Esophagus squamous epithelium (tissue), 4 donors: ENCODE measurements at regions not wholly inside any gene's neighbourhood (a gene's known extent, or its start where the extent isn't known, plus 50 kb on each side); places are given as distances from the start of the nearest gene placed in this dataset.

Experiments
- POLR2A ChIP-seq, 4 donors: fragments of 450-650 bp; IDR thresholded peaks; one replicate each; pipeline ENCODE4 v1.6.1; 2017; ENCODE audit warnings: antibody characterized with exemption in 4 of 4, mild to moderate bottlenecking in 4 of 4, moderate library complexity in 3 of 4
- TF ChIP-seq, protein P1 (sequence below), 6 experiments: fragments of 450-650 bp in 4 of 6; fragments of 200-600 bp in 2 of 6; sonication (generic) in 2 of 6; IDR thresholded peaks; one replicate each; pipeline ENCODE4 v1.5.1; 2016 to 2019; ENCODE audit warnings: antibody characterized with exemption in 6 of 6, mild to moderate bottlenecking in 4 of 6, moderate library complexity in 4 of 6

DNA sequence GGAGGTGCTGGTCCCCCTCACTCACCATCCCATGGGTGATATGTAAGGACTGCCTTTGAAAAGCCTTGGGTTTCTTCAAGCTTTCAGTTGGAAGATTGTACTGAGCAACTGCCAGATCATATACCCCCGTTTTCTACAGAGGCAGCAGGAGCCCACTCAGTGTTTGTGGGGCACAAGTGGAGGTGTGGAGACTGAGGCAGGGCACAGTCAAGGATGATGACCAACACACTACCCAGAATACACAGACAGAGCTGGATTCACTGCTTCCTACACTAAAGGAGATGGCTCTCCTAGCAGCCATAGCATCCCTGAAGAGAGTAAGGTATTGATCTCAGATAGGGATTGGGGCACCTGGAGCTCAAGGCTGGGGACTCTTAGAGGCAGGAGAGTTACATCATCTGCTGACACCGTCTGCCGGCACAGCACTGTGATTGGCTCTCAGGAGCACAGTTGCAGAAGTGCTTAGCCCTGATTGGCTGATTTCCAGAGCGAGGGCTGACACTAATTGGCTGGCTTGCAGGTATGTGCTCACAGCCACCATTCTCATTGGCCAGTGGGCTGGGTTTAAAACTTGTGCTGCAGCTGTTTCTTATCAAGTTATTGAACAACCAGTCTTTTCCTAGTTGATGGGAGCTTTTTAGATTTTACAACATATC lies 77.9 kb upstream of the PFKP start:
- TF ChIP-seq, protein P1, sequence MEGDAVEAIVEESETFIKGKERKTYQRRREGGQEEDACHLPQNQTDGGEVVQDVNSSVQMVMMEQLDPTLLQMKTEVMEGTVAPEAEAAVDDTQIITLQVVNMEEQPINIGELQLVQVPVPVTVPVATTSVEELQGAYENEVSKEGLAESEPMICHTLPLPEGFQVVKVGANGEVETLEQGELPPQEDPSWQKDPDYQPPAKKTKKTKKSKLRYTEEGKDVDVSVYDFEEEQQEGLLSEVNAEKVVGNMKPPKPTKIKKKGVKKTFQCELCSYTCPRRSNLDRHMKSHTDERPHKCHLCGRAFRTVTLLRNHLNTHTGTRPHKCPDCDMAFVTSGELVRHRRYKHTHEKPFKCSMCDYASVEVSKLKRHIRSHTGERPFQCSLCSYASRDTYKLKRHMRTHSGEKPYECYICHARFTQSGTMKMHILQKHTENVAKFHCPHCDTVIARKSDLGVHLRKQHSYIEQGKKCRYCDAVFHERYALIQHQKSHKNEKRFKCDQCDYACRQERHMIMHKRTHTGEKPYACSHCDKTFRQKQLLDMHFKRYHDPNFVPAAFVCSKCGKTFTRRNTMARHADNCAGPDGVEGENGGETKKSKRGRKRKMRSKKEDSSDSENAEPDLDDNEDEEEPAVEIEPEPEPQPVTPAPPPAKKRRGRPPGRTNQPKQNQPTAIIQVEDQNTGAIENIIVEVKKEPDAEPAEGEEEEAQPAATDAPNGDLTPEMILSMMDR (IDR thresholded peaks at IDR 0.05), result no peak
- TF ChIP-seq POLR2A (IDR thresholded peaks at IDR 0.05), result no peak
